ENCODE measurements at regions not wholly inside any gene's neighbourhood (a gene's known extent, or its start where the extent isn't known, plus 50 kb on each side); places are given as distances from the start of the nearest gene placed in this dataset.

DNA sequence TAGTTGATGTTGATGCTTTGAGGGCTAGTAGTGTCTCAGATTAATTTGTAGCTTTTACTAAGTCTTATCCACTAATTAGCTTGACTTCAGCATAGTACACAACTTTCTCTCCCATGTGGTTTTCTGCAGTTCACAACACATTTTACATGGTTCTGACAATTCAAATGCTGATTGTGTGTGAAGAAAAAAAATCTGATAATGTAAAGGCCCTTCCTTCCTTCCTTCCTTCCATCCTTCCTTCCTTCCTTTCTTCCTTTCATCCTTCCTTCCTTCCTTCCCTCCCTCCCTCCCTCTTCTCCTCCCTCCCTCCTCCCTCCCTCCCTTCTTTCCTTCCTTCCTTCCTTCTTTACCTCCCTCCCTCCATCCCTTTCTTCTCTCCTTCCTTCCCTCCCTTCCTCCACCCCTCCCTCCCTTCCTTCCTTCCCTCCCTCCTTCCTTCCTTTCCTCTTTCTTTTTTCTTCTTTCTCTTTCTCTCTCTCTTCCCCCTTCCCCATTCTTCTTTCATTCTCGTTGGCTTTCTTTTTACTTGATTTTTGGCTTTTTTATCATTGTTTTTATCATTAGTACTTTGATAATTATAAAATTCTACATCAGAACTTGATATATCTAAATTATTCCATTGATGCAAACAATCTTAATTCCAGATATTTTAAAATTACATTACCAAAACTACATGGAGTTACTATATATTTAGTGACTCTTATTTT is 1415.6 kb downstream of the LRFN5 start:
- H3K27me3 ChIP-seq (ENCODE audit: insufficient read depth, low read length) = no peaks in the 10 kb centered on the region
- H4K91ac ChIP-seq (ENCODE audit: low read depth, low read length) = no peak overlapping the region
- no peak overlapping the region for H2BK12ac ChIP-seq (ENCODE audit: low read length)
- no peak overlapping the region for H4K8ac ChIP-seq (ENCODE audit: low read depth, low read length)
- no peak overlapping the region for H4K12ac ChIP-seq (ENCODE audit: low read depth, low read length)
- no peaks in the 10 kb centered on the region for H3K36me3 ChIP-seq (ENCODE audit: control insufficient read depth in 1 of 2, insufficient read depth in 2 of 2, low read length in 2 of 2)
- no peak overlapping the region for H3K18ac ChIP-seq (ENCODE audit: low read length)
- no peak overlapping the region for H3K4ac ChIP-seq (ENCODE audit: low read depth, low read length)
- H2AFZ ChIP-seq (ENCODE audit: insufficient read depth, low read length, poor library complexity) = no peak overlapping the region
- H2BK120ac ChIP-seq (ENCODE audit: insufficient read depth, low read length, poor library complexity) = no peak overlapping the region
- H3K27ac ChIP-seq (ENCODE audit: low read depth, low read length) = no peak overlapping the region
- no peak overlapping the region for H3K4me2 ChIP-seq (ENCODE audit: low read length)
- DNase-seq = no peak
- no peaks in the 10 kb centered on the region for H3K4me1 ChIP-seq (ENCODE audit: control insufficient read depth in 1 of 2, insufficient read depth in 2 of 2, low read length in 2 of 2)
- H3K23ac ChIP-seq (ENCODE audit: low read length) = no peak overlapping the region
- H2BK5ac ChIP-seq (ENCODE audit: low read depth, low read length, poor library complexity) = no peak overlapping the region
- H3K9me3 ChIP-seq (ENCODE audit: insufficient read depth, low read depth, low read length) = no peaks in the 10 kb centered on the region
- no peak overlapping the region for H3K14ac ChIP-seq (ENCODE audit: low read length)
- H3K79me2 ChIP-seq (ENCODE audit: control insufficient read depth, insufficient read depth, low read length, poor library complexity) = no peaks in the 10 kb centered on the region
- H2AK5ac ChIP-seq (ENCODE audit: low read length) = no peak overlapping the region
- H3K79me1 ChIP-seq (ENCODE audit: low read length) = no peaks in the 10 kb centered on the region
- H3K9ac ChIP-seq (ENCODE audit: low read length) = no peak overlapping the region
- no CpG with 5 or more reads among the region's 1 CpG for WGBS (ENCODE audit: extremely low coverage, insufficient coverage, insufficient read length)
- H3K4me3 ChIP-seq (ENCODE audit: low read depth, low read length) = no peak overlapping the region

GRCh38 chr14:43019826-43020225 is 1413.2 kb downstream of the LRFN5 start:
- H2BK12ac ChIP-seq (ENCODE audit: low read length) = no peak overlapping the region
- no peaks in the 10 kb centered on the region for H3K4me1 ChIP-seq (ENCODE audit: control insufficient read depth in 1 of 2, insufficient read depth in 2 of 2, low read length in 2 of 2)

GRCh38 chr14:43014338-43014737 is 1407.7 kb downstream of the LRFN5 start:
- WGBS (ENCODE audit: extremely low coverage, insufficient coverage, insufficient read length) = no CpG with 5 or more reads among the region's 1 CpG
- H3K9me3 ChIP-seq (ENCODE audit: insufficient read depth, low read depth, low read length) = no peaks in the 10 kb centered on the region
- H3K4me1 ChIP-seq (ENCODE audit: control insufficient read depth in 1 of 2, insufficient read depth in 2 of 2, low read length in 2 of 2) = no peaks in the 10 kb centered on the region
- no peaks in the 10 kb centered on the region for H3K79me1 ChIP-seq (ENCODE audit: low read length)
- H2AFZ ChIP-seq (ENCODE audit: insufficient read depth, low read length, poor library complexity) = no peak overlapping the region
- DNase-seq = no peak
- no peak overlapping the region for H4K91ac ChIP-seq (ENCODE audit: low read depth, low read length)
- H4K8ac ChIP-seq (ENCODE audit: low read depth, low read length) = no peak overlapping the region
- H3K4me2 ChIP-seq (ENCODE audit: low read length) = no peak overlapping the region
- H3K79me2 ChIP-seq (ENCODE audit: control insufficient read depth, insufficient read depth, low read length, poor library complexity) = no peaks in the 10 kb centered on the region
- no peak overlapping the region for H4K12ac ChIP-seq (ENCODE audit: low read depth, low read length)
- H3K18ac ChIP-seq (ENCODE audit: low read length) = no peak overlapping the region
- H3K4ac ChIP-seq (ENCODE audit: low read depth, low read length) = no peak overlapping the region
- H2BK5ac ChIP-seq (ENCODE audit: low read depth, low read length, poor library complexity) = no peak overlapping the region
- H2BK120ac ChIP-seq (ENCODE audit: insufficient read depth, low read length, poor library complexity) = no peak overlapping the region
- H3K9ac ChIP-seq (ENCODE audit: low read length) = no peak overlapping the region
- H3K27me3 ChIP-seq (ENCODE audit: insufficient read depth, low read length) = no peaks in the 10 kb centered on the region
- H3K36me3 ChIP-seq (ENCODE audit: control insufficient read depth in 1 of 2, insufficient read depth in 2 of 2, low read length in 2 of 2) = no peaks in the 10 kb centered on the region
- H3K23ac ChIP-seq (ENCODE audit: low read length) = no peak overlapping the region
- H2AK5ac ChIP-seq (ENCODE audit: low read length) = no peak overlapping the region
- no peak overlapping the region for H3K14ac ChIP-seq (ENCODE audit: low read length)
- no peak overlapping the region for H2BK12ac ChIP-seq (ENCODE audit: low read length)
- H3K27ac ChIP-seq (ENCODE audit: low read depth, low read length) = no peak overlapping the region
- H3K4me3 ChIP-seq (ENCODE audit: low read depth, low read length) = no peak overlapping the region

More at GRCh38 chr14:43019826-43020225, 1413.2 kb downstream of the LRFN5 start:
- Histone ChIP-seq H3K4me3 (ENCODE audit: low read depth, low read length) (no peak overlapping the region), H3K79me2 (ENCODE audit: control insufficient read depth, insufficient read depth, low read length, poor library complexity) (no peaks in the 10 kb centered on the region), H2AK5ac (ENCODE audit: low read length) (no peak overlapping the region), H4K12ac (ENCODE audit: low read depth, low read length) (no peak overlapping the region), H3K14ac (ENCODE audit: low read length) (no peak overlapping the region), H2BK120ac (ENCODE audit: insufficient read depth, low read length, poor library complexity) (no peak overlapping the region), H3K36me3 (ENCODE audit: control insufficient read depth in 1 of 2, insufficient read depth in 2 of 2, low read length in 2 of 2) (no peaks in the 10 kb centered on the region), H3K9me3 (ENCODE audit: insufficient read depth, low read depth, low read length) (no peaks in the 10 kb centered on the region), H4K8ac (ENCODE audit: low read depth, low read length) (no peak overlapping the region), H3K79me1 (ENCODE audit: low read length) (no peaks in the 10 kb centered on the region), H3K4ac (ENCODE audit: low read depth, low read length) (no peak overlapping the region), H3K9ac (ENCODE audit: low read length) (no peak overlapping the region), H2BK5ac (ENCODE audit: low read depth, low read length, poor library complexity) (no peak overlapping the region), H3K18ac (ENCODE audit: low read length) (no peak overlapping the region), H2AFZ (ENCODE audit: insufficient read depth, low read length, poor library complexity) (no peak overlapping the region), H3K4me2 (ENCODE audit: low read length) (no peak overlapping the region), H4K91ac (ENCODE audit: low read depth, low read length) (no peak overlapping the region), H3K27ac (ENCODE audit: low read depth, low read length) (no peak overlapping the region), H3K27me3 (ENCODE audit: insufficient read depth, low read length) (no peaks in the 10 kb centered on the region), H3K23ac (ENCODE audit: low read length) (no peak overlapping the region)
- DNase-seq = no peak

- H3K4me2 ChIP-seq (ENCODE audit: low read length) = no peak overlapping the region
- no CpG with 5 or more reads among the region's 1 CpG for WGBS (ENCODE audit: extremely low coverage, insufficient coverage, insufficient read length)
- no peaks in the 10 kb centered on the region for H3K27me3 ChIP-seq (ENCODE audit: insufficient read depth, low read length)
- no peaks in the 10 kb centered on the region for H3K36me3 ChIP-seq (ENCODE audit: control insufficient read depth in 1 of 2, insufficient read depth in 2 of 2, low read length in 2 of 2)
- no peak overlapping the region for H3K4ac ChIP-seq (ENCODE audit: low read depth, low read length)
- no peaks in the 10 kb centered on the region for H3K9me3 ChIP-seq (ENCODE audit: insufficient read depth, low read depth, low read length)
- H4K8ac ChIP-seq (ENCODE audit: low read depth, low read length) = no peak overlapping the region
- H4K91ac ChIP-seq (ENCODE audit: low read depth, low read length) = no peak overlapping the region
- H3K79me1 ChIP-seq (ENCODE audit: low read length) = no peaks in the 10 kb centered on the region
- no peak overlapping the region for H4K12ac ChIP-seq (ENCODE audit: low read depth, low read length)
- DNase-seq = no peak
- no peak overlapping the region for H3K14ac ChIP-seq (ENCODE audit: low read length)
- no peak overlapping the region for H3K23ac ChIP-seq (ENCODE audit: low read length)
- no peak overlapping the region for H3K18ac ChIP-seq (ENCODE audit: low read length)
- no peak overlapping the region for H3K9ac ChIP-seq (ENCODE audit: low read length)
- H2AFZ ChIP-seq (ENCODE audit: insufficient read depth, low read length, poor library complexity) = no peak overlapping the region
- no peaks in the 10 kb centered on the region for H3K79me2 ChIP-seq (ENCODE audit: control insufficient read depth, insufficient read depth, low read length, poor library complexity)
- H3K4me1 ChIP-seq (ENCODE audit: control insufficient read depth in 1 of 2, insufficient read depth in 2 of 2, low read length in 2 of 2) = no peaks in the 10 kb centered on the region
- no peak overlapping the region for H2BK12ac ChIP-seq (ENCODE audit: low read length)
- no peak overlapping the region for H3K27ac ChIP-seq (ENCODE audit: low read depth, low read length)
- H2BK120ac ChIP-seq (ENCODE audit: insufficient read depth, low read length, poor library complexity) = no peak overlapping the region
- no peak overlapping the region for H2AK5ac ChIP-seq (ENCODE audit: low read length)
- H3K4me3 ChIP-seq (ENCODE audit: low read depth, low read length) = no peak overlapping the region
- no peak overlapping the region for H2BK5ac ChIP-seq (ENCODE audit: low read depth, low read length, poor library complexity)
These were observed 1406.1 kb downstream of the LRFN5 start for GRCh38 chr14:43012817-43013216.
